ENCODE measurements at regions not wholly inside any gene's neighbourhood (a gene's known extent, or its start where the extent isn't known, plus 50 kb on each side); places are given as distances from the start of the nearest gene placed in this dataset.
"Not testable (repeated sequence)": the region's sequence is repeated elsewhere in the genome, so short reads cannot be mapped to it uniquely, and the experiment has no call there.

- TF ChIP-seq CTCF (conservative IDR thresholded peaks at IDR 0.05; ENCODE audit: low read depth, low read length), result no peak
- no peak overlapping the region for H3K4me3 ChIP-seq (ENCODE audit: low read depth, low read length)
- no peak for DNase-seq (ENCODE audit: low read depth)
These were observed 58.8 kb downstream of the UQCRFS1 start for GRCh38 chr19:29154163-29154562.

- DNase-seq (ENCODE audit: low read depth), result no peak
- no peak for TF ChIP-seq CTCF (conservative IDR thresholded peaks at IDR 0.05; ENCODE audit: low read depth, low read length)
- no peak overlapping the region for H3K4me3 ChIP-seq (ENCODE audit: low read depth, low read length)
These were observed 67.2 kb downstream of the UQCRFS1 start for GRCh38 chr19:29145756-29146155.

DNA sequence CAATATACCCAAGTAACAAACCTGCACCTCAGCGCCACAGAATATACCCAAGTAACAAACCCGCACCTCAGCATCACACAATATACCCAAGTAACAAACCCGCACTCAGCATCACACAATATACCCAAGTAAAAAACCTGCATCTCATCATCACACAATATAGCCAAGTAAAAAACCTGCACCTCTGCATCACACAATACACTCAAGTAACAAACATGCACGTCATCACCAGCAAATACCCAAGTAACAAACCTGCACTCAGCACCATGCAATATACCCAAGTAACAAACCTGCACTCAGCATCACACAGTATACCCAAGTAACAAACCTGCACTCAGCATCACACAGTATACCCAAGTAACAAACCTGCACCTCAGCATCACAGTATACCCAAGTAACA, 69.8 kb downstream of the UQCRFS1 start:
- H3K4me3 ChIP-seq (ENCODE audit: low read depth, low read length), result no peak overlapping the region
- no peak for TF ChIP-seq CTCF (conservative IDR thresholded peaks at IDR 0.05; ENCODE audit: low read depth, low read length)
- DNase-seq (ENCODE audit: low read depth), result no peak

GRCh38 chr19:29139227-29139626, 73.7 kb downstream of the UQCRFS1 start:
- TF ChIP-seq CTCF (conservative IDR thresholded peaks at IDR 0.05; ENCODE audit: low read depth, low read length), result no peak
- no peak overlapping the region for H3K4me3 ChIP-seq (ENCODE audit: low read depth, low read length)
- no peak for DNase-seq (ENCODE audit: low read depth)

- not testable (repeated sequence) for H3K4me3 ChIP-seq (ENCODE audit: low read depth, low read length); DNase-seq (ENCODE audit: low read depth)
These were observed 74.7 kb downstream of the UQCRFS1 start for GRCh38 chr19:29138206-29138605.

GRCh38 chr19:29131456-29131855, 81.5 kb downstream of the UQCRFS1 start:
- H3K4me3 ChIP-seq (ENCODE audit: low read depth, low read length), result no peak overlapping the region
- no peak for TF ChIP-seq CTCF (conservative IDR thresholded peaks at IDR 0.05; ENCODE audit: low read depth, low read length)

DNA sequence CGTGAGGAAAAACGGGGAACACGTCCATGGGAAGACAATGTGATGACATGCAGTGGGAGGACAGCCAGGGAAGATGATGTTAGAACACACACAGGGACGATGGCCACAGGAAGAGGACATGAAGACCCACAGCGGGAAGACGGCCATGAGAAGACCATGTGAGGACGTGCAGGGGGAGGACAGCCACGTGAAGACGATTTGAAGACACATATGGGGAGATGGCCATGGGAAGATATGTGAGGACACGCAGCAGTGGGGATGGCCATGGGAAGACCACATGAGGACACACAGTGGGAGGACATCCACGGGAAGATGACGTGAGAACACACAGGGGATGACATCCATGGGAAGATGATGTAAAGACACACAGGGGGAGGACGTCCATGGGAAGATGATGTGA, 83.8 kb downstream of the UQCRFS1 start:
- no peak overlapping the region for H3K4me3 ChIP-seq (ENCODE audit: low read depth, low read length)
- no peak for TF ChIP-seq CTCF (conservative IDR thresholded peaks at IDR 0.05; ENCODE audit: low read depth, low read length)
- DNase-seq (ENCODE audit: low read depth), result no peak

More at GRCh38 chr19:29131456-29131855, 81.5 kb downstream of the UQCRFS1 start:
- no peak for DNase-seq (ENCODE audit: low read depth)

- no peak overlapping the region for H3K4me3 ChIP-seq (ENCODE audit: low read depth, low read length)
- no peak for TF ChIP-seq CTCF (conservative IDR thresholded peaks at IDR 0.05; ENCODE audit: low read depth, low read length)
These were observed 84.7 kb downstream of the UQCRFS1 start for GRCh38 chr19:29128203-29128602.

More at GRCh38 chr19:29128203-29128602, 84.7 kb downstream of the UQCRFS1 start:
- DNase-seq (ENCODE audit: low read depth), result no peak

Data from choroid plexus epithelial cell (primary cell).